Fibroblast of the conjunctiva (primary cell): ENCODE measurements at regions not wholly inside any gene's neighbourhood (a gene's known extent, or its start where the extent isn't known, plus 50 kb on each side); places are given as distances from the start of the nearest gene placed in this dataset.

ENCODE experiments used
- DNase-seq: peaks from one replicate; pipeline ENCODE4 v3.0.0-alpha.2; 2010; ENCODE audit warnings: low read depth

- no peak for DNase-seq
Observed at GRCh38 chr2:16257322-16258028, 317.1 kb downstream of the MYCN start.

GRCh38 chr2:16256601-16257321 lies 316.4 kb downstream of the MYCN start:
- no peak for DNase-seq

- no peak for DNase-seq
Observed at GRCh38 chr2:16255120-16255519, 314.8 kb downstream of the MYCN start.

GRCh38 chr2:16254356-16254965 lies 314.1 kb downstream of the MYCN start:
- no peak for DNase-seq

- DNase-seq, result no peak
Observed at GRCh38 chr2:16253291-16253690, 312.9 kb downstream of the MYCN start.

GRCh38 chr2:16252891-16253290 lies 312.5 kb downstream of the MYCN start:
- DNase-seq, result no peak

- no peak for DNase-seq
Observed at GRCh38 chr2:16252251-16252650, 311.9 kb downstream of the MYCN start.

GRCh38 chr2:16251511-16252225 lies 311.3 kb downstream of the MYCN start:
- DNase-seq, result no peak

- no peak for DNase-seq
Observed at GRCh38 chr2:16250886-16251285, 310.5 kb downstream of the MYCN start.

GRCh38 chr2:16250466-16250865 lies 310.1 kb downstream of the MYCN start:
- DNase-seq, result no peak

- DNase-seq, result no peak
Observed at GRCh38 chr2:16250056-16250425, 309.7 kb downstream of the MYCN start.

GRCh38 chr2:16249246-16250055 lies 309.1 kb downstream of the MYCN start:
- no peak for DNase-seq

- no peak for DNase-seq
Observed at GRCh38 chr2:16248571-16249105, 308.3 kb downstream of the MYCN start.

GRCh38 chr2:16247326-16248122 lies 307.2 kb downstream of the MYCN start:
- DNase-seq, result no peak

GRCh38 chr2:16246911-16247310 lies 306.6 kb downstream of the MYCN start:
- no peak for DNase-seq

GRCh38 chr2:16246281-16246850 lies 306.0 kb downstream of the MYCN start:
- no peak for DNase-seq

GRCh38 chr2:16245481-16246054 lies 305.2 kb downstream of the MYCN start:
- DNase-seq, result no peak

- no peak for DNase-seq
Observed at GRCh38 chr2:16244966-16245320, 304.6 kb downstream of the MYCN start.

GRCh38 chr2:16244153-16244965 lies 304.0 kb downstream of the MYCN start:
- no peak for DNase-seq
